ENCODE measurements at regions not wholly inside any gene's neighbourhood (a gene's known extent, or its start where the extent isn't known, plus 50 kb on each side); places are given as distances from the start of the nearest gene placed in this dataset.
A peak's percentile ranks its signal among the peaks of the same experiment; 100 is the strongest.

- peak; percentile 77 for DNase-seq (ENCODE audit: low read depth)
- TF ChIP-seq CTCF (conservative IDR thresholded peaks at IDR 0.05; ENCODE audit: low read length) = no peak
- H3K4me3 ChIP-seq (ENCODE audit: low read length) = no peak overlapping the region
Observed at GRCh38 chr7:32154797-32155196, 84.6 kb upstream of the PDE1C start.

- DNase-seq (ENCODE audit: low read depth) = no peak
- no peak overlapping the region for H3K4me3 ChIP-seq (ENCODE audit: low read length)
- no peak for TF ChIP-seq CTCF (conservative IDR thresholded peaks at IDR 0.05; ENCODE audit: low read length)
Observed at GRCh38 chr7:32153006-32153405, 82.8 kb upstream of the PDE1C start.

- TF ChIP-seq CTCF (conservative IDR thresholded peaks at IDR 0.05; ENCODE audit: low read length) = no peak
- no peak for DNase-seq (ENCODE audit: low read depth)
Observed at GRCh38 chr7:32152576-32152975, 82.4 kb upstream of the PDE1C start.

GRCh38 chr7:32150589-32150988 lies 80.4 kb upstream of the PDE1C start:
- DNase-seq (ENCODE audit: low read depth) = no peak
- no peak for TF ChIP-seq CTCF (conservative IDR thresholded peaks at IDR 0.05; ENCODE audit: low read length)
- no peak overlapping the region for H3K4me3 ChIP-seq (ENCODE audit: low read length)

More at GRCh38 chr7:32152576-32152975, 82.4 kb upstream of the PDE1C start:
- H3K4me3 ChIP-seq (ENCODE audit: low read length) = no peak overlapping the region

GRCh38 chr7:32150039-32150438 lies 79.8 kb upstream of the PDE1C start:
- H3K4me3 ChIP-seq (ENCODE audit: low read length) = no peak overlapping the region
- no peak for DNase-seq (ENCODE audit: low read depth)
- TF ChIP-seq CTCF (conservative IDR thresholded peaks at IDR 0.05; ENCODE audit: low read length) = no peak

GRCh38 chr7:32147546-32148268 lies 77.5 kb upstream of the PDE1C start:
- no peak for TF ChIP-seq CTCF (conservative IDR thresholded peaks at IDR 0.05; ENCODE audit: low read length)
- peak; percentile 45 for DNase-seq (ENCODE audit: low read depth)
- H3K4me3 ChIP-seq (ENCODE audit: low read length) = no peak overlapping the region

GRCh38 chr7:32145911-32146310 lies 75.7 kb upstream of the PDE1C start:
- no peak for TF ChIP-seq CTCF (conservative IDR thresholded peaks at IDR 0.05; ENCODE audit: low read length)
- DNase-seq (ENCODE audit: low read depth) = no peak

More at GRCh38 chr7:32145911-32146310, 75.7 kb upstream of the PDE1C start:
- no peak overlapping the region for H3K4me3 ChIP-seq (ENCODE audit: low read length)
